ENCODE measurements at regions not wholly inside any gene's neighbourhood (a gene's known extent, or its start where the extent isn't known, plus 50 kb on each side); places are given as distances from the start of the nearest gene placed in this dataset.

- H3K4me1 ChIP-seq (ENCODE audit: control insufficient read depth in 4 of 4, insufficient read depth in 4 of 4, low read length in 3 of 4), result peaks cover 0 to 14% (median 5%) of the 10 kb centered on the region in 4 donors
- H3K4me3 ChIP-seq (ENCODE audit: low read depth in 1 of 3, low read length in 3 of 3), result no peak overlapping the region
- H3K27ac ChIP-seq (ENCODE audit: low read depth in 1 of 2, low read length in 2 of 2), result no peak overlapping the region
- no peak overlapping the region for H3K9ac ChIP-seq (ENCODE audit: low read depth in 1 of 2, low read length in 2 of 2)
- TF ChIP-seq FOXA1 (IDR thresholded peaks at IDR 0.05) (no peak), JUND (IDR thresholded peaks at IDR 0.05) (no peak), ATF3 (IDR thresholded peaks at IDR 0.05) (no peak), TAF1 (conservative IDR thresholded peaks at IDR 0.05) (no peak), SP1 (IDR thresholded peaks at IDR 0.05) (no peak), GABPA (IDR thresholded peaks at IDR 0.05 in 1 of 2, conservative IDR thresholded peaks at IDR 0.05 in 1 of 2) (no peak)
- TF ChIP-seq, protein P1, sequence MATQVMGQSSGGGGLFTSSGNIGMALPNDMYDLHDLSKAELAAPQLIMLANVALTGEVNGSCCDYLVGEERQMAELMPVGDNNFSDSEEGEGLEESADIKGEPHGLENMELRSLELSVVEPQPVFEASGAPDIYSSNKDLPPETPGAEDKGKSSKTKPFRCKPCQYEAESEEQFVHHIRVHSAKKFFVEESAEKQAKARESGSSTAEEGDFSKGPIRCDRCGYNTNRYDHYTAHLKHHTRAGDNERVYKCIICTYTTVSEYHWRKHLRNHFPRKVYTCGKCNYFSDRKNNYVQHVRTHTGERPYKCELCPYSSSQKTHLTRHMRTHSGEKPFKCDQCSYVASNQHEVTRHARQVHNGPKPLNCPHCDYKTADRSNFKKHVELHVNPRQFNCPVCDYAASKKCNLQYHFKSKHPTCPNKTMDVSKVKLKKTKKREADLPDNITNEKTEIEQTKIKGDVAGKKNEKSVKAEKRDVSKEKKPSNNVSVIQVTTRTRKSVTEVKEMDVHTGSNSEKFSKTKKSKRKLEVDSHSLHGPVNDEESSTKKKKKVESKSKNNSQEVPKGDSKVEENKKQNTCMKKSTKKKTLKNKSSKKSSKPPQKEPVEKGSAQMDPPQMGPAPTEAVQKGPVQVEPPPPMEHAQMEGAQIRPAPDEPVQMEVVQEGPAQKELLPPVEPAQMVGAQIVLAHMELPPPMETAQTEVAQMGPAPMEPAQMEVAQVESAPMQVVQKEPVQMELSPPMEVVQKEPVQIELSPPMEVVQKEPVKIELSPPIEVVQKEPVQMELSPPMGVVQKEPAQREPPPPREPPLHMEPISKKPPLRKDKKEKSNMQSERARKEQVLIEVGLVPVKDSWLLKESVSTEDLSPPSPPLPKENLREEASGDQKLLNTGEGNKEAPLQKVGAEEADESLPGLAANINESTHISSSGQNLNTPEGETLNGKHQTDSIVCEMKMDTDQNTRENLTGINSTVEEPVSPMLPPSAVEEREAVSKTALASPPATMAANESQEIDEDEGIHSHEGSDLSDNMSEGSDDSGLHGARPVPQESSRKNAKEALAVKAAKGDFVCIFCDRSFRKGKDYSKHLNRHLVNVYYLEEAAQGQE (IDR thresholded peaks at IDR 0.05), result no peak
- DNase-seq (ENCODE audit: low spot score), result no peak
- 96% methylated on average over 5 of the region's 5 CpGs for WGBS
- H3K9me3 ChIP-seq (ENCODE audit: control insufficient read depth in 4 of 4, low read length in 3 of 4), result no peaks in the 10 kb centered on the region
- no peaks in the 10 kb centered on the region for H3K27me3 ChIP-seq (ENCODE audit: control insufficient read depth in 4 of 4, insufficient read depth in 4 of 4, low read length in 3 of 4)
- no peaks in the 10 kb centered on the region for H3K36me3 ChIP-seq (ENCODE audit: control insufficient read depth in 4 of 4, insufficient read depth in 3 of 4, low read depth in 1 of 4, low read length in 3 of 4)
These were observed 57.8 kb upstream of the SIPA1L2 start for GRCh38 chr1:232687728-232688127.

GRCh38 chr1:232688398-232688797 lies 58.5 kb upstream of the SIPA1L2 start:
- no peaks in the 10 kb centered on the region for H3K36me3 ChIP-seq (ENCODE audit: control insufficient read depth in 4 of 4, insufficient read depth in 3 of 4, low read depth in 1 of 4, low read length in 3 of 4)
- WGBS, result 72% methylated on average over 2 of the region's 2 CpGs
- H3K27me3 ChIP-seq (ENCODE audit: control insufficient read depth in 4 of 4, insufficient read depth in 4 of 4, low read length in 3 of 4), result no peaks in the 10 kb centered on the region
- no peak overlapping the region for H3K4me3 ChIP-seq (ENCODE audit: low read depth in 1 of 3, low read length in 3 of 3)
- DNase-seq (ENCODE audit: low spot score), result no peak
- peaks cover 0 to 14% (median 5%) of the 10 kb centered on the region in 4 donors for H3K4me1 ChIP-seq (ENCODE audit: control insufficient read depth in 4 of 4, insufficient read depth in 4 of 4, low read length in 3 of 4)
- H3K27ac ChIP-seq (ENCODE audit: low read depth in 1 of 2, low read length in 2 of 2), result no peak overlapping the region
- TF ChIP-seq EGR1 (IDR thresholded peaks at IDR 0.05; ENCODE audit: low read depth in 2 of 2) (no peak), NR2F2 (IDR thresholded peaks at IDR 0.05) (no peak), ATF3 (IDR thresholded peaks at IDR 0.05) (no peak), SP1 (IDR thresholded peaks at IDR 0.05) (no peak), FOXA1 (IDR thresholded peaks at IDR 0.05) (no peak), JUND (IDR thresholded peaks at IDR 0.05) (no peak), GABPA (IDR thresholded peaks at IDR 0.05 in 1 of 2, conservative IDR thresholded peaks at IDR 0.05 in 1 of 2) (no peak), RXRA (IDR thresholded peaks at IDR 0.05) (no peak)
- TF ChIP-seq, protein P1 (IDR thresholded peaks at IDR 0.05), result no peak
- TF ChIP-seq, protein P2, sequence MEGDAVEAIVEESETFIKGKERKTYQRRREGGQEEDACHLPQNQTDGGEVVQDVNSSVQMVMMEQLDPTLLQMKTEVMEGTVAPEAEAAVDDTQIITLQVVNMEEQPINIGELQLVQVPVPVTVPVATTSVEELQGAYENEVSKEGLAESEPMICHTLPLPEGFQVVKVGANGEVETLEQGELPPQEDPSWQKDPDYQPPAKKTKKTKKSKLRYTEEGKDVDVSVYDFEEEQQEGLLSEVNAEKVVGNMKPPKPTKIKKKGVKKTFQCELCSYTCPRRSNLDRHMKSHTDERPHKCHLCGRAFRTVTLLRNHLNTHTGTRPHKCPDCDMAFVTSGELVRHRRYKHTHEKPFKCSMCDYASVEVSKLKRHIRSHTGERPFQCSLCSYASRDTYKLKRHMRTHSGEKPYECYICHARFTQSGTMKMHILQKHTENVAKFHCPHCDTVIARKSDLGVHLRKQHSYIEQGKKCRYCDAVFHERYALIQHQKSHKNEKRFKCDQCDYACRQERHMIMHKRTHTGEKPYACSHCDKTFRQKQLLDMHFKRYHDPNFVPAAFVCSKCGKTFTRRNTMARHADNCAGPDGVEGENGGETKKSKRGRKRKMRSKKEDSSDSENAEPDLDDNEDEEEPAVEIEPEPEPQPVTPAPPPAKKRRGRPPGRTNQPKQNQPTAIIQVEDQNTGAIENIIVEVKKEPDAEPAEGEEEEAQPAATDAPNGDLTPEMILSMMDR (IDR thresholded peaks at IDR 0.05; ENCODE audit: low read depth, low read length, missing input control), result no peak
- H3K9ac ChIP-seq (ENCODE audit: low read depth in 1 of 2, low read length in 2 of 2), result no peak overlapping the region
- H3K9me3 ChIP-seq (ENCODE audit: control insufficient read depth in 4 of 4, low read length in 3 of 4), result no peaks in the 10 kb centered on the region

Data from liver (tissue), 8 donors.